ENCODE measurements at regions not wholly inside any gene's neighbourhood (a gene's known extent, or its start where the extent isn't known, plus 50 kb on each side); places are given as distances from the start of the nearest gene placed in this dataset.

DNA sequence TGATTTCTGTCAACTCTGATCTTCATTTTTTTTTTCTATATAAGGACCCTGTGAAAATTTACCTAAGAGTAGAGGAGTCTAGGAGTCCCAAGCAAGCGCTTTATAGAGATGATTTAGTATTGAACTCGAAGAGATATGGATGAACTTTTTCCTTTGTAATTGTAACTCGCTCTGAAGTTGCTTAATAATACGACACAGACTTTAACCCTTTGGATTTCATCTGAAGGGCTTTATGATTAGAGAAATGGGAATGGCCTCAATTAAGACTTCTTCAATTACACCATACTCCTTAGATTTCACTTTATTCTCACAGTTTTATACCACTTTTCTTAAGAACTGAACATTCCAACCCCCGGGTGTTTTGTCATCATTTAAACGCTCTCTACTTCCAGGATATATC is 647.7 kb downstream of the HTR1A start:
- TF ChIP-seq, protein P1, sequence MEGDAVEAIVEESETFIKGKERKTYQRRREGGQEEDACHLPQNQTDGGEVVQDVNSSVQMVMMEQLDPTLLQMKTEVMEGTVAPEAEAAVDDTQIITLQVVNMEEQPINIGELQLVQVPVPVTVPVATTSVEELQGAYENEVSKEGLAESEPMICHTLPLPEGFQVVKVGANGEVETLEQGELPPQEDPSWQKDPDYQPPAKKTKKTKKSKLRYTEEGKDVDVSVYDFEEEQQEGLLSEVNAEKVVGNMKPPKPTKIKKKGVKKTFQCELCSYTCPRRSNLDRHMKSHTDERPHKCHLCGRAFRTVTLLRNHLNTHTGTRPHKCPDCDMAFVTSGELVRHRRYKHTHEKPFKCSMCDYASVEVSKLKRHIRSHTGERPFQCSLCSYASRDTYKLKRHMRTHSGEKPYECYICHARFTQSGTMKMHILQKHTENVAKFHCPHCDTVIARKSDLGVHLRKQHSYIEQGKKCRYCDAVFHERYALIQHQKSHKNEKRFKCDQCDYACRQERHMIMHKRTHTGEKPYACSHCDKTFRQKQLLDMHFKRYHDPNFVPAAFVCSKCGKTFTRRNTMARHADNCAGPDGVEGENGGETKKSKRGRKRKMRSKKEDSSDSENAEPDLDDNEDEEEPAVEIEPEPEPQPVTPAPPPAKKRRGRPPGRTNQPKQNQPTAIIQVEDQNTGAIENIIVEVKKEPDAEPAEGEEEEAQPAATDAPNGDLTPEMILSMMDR (IDR thresholded peaks at IDR 0.05; ENCODE audit: low read length), result no peak
- no peak for TF ChIP-seq EZH2 (optimal IDR thresholded peaks at IDR 0.05; ENCODE audit: low read depth, low read length)
- no peak for TF ChIP-seq EZH2phosphoT487 (IDR thresholded peaks at IDR 0.05; ENCODE audit: low read length)
